Small intestine (tissue), 7 donors: ENCODE measurements at regions not wholly inside any gene's neighbourhood (a gene's known extent, or its start where the extent isn't known, plus 50 kb on each side); places are given as distances from the start of the nearest gene placed in this dataset.
A peak's percentile ranks its signal among the peaks of the same experiment; 100 is the strongest.

Experiments used
- DNase-seq, 2 donors: peaks; one replicate each; pipeline versions ENCODE4 v3.0.0 to v3.0.0-alpha.2; 2013
- FAIRE-seq: peaks from 2 replicates; lab custom pipeline; 2012; peaks lifted over from hg19 to GRCh38; lab: Jason Lieb, UNC
- H3K27ac ChIP-seq, 3 donors: one replicate each; pipeline ENCODE4 v1.5.1; 2013; ENCODE audit warnings: low read length in 2 of 3, mild to moderate bottlenecking in 2 of 3, control low read depth in 1 of 3, inconsistent platforms in 1 of 3, low read depth in 1 of 3, moderate library complexity in 1 of 3
- H3K27me3 ChIP-seq, 3 donors: one replicate each; pipeline ENCODE4 v1.6.1; 2013; ENCODE audit warnings: low read length in 3 of 3, inconsistent platforms in 1 of 3; ENCODE audit not compliant: control insufficient read depth in 3 of 3, insufficient read depth in 3 of 3
- H3K36me3 ChIP-seq, 3 donors: one replicate each; pipeline ENCODE4 v1.6.1; 2013; ENCODE audit warnings: low read length in 3 of 3, inconsistent platforms in 1 of 3, low read depth in 1 of 3, mild to moderate bottlenecking in 1 of 3, moderate library complexity in 1 of 3; ENCODE audit not compliant: control insufficient read depth in 3 of 3, insufficient read depth in 2 of 3
- H3K4me1 ChIP-seq, 3 donors: one replicate each; pipeline ENCODE4 v1.6.1; 2013; ENCODE audit warnings: low read length in 2 of 3, inconsistent platforms in 1 of 3, low read depth in 1 of 3, mild to moderate bottlenecking in 1 of 3, moderate library complexity in 1 of 3; ENCODE audit not compliant: control insufficient read depth in 3 of 3, insufficient read depth in 2 of 3
- H3K4me3 ChIP-seq, 3 donors: one replicate each; pipeline ENCODE4 v1.5.1; 2013; ENCODE audit warnings: low read length in 3 of 3, control low read depth in 1 of 3, inconsistent platforms in 1 of 3, low read depth in 1 of 3, mild to moderate bottlenecking in 1 of 3, moderate library complexity in 1 of 3
- H3K9me3 ChIP-seq, 2 donors: one replicate each; pipeline ENCODE4 v1.6.1; 2013; ENCODE audit warnings: low read depth in 1 of 2, low read length in 1 of 2; ENCODE audit not compliant: control insufficient read depth in 2 of 2, insufficient read depth in 1 of 2
- WGBS, 3 donors: extraction: QIAGEN DNeasy Blood & Tissue Kit; methylation state at CpG; one replicate each; pipeline ENCODE4 v1.1.7; 2013; 5-methylcytosine and 5-hydroxymethylcytosine counted together
- donor health status: healthy with polysubstance abuse.
- donor health status: control.
- donor health status: control.
- donor health status: Bipolar disorder and iron deficiency.
- donor health status: healthy.

DNA sequence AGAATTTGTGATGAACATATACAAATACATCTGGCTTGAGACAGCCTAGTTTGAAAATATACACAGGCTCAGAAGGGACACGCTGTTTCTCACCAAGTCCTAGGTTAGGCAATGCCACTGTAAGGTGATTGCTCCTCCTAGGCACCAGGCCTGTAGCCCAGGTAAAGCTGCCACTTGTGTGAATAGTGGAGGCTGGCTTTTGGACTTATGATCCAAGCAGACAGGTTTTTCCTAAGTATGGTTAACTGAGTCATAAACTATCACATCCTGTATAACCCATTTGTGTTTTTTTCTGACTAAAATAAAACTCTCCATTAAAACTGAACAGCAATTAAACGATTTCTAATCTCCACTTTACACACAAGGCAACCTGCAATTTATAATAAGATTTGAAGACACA, 81.0 kb downstream of the SEMA4F start:
- H3K27ac ChIP-seq: no peak overlapping the region
- no peak overlapping the region for H3K4me3 ChIP-seq
- WGBS, 3 donors: 46 to 51% (median 50%) methylated on average over 2 of the region's 2 CpGs
- no peaks in the 10 kb centered on the region for H3K4me1 ChIP-seq
- FAIRE-seq (no peak), DNase-seq (no peak)
- no peaks in the 10 kb centered on the region for H3K36me3 ChIP-seq
- peaks cover 0 to 4% (median 4%) of the 10 kb centered on the region in 3 donors for H3K27me3 ChIP-seq
- peaks cover 0 to 4% of the 10 kb centered on the region in 2 donors for H3K9me3 ChIP-seq

DNA sequence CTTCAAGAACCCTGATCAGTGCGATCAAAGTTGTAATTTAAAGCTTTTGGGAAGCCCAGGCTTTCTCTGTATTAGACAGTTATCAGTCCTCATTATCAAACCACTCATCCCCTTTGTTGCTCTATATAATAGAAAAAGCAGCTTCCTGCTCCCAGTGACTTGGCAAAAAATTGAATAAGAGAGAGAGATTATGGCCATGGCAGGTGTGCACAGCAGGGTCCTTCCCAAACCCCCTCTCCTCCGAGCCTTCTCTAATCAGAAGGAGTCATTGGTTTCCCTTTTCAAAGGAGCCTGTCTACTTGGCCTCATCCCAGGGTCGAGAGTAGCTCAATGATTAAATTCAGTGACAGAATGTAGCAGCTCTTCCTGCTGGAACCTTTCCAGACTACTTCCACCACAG, 81.5 kb downstream of the SEMA4F start:
- Histone ChIP-seq H3K4me3 (no peak overlapping the region), H3K27ac (no peak overlapping the region)
- WGBS, 3 donors: 28 to 39% (median 29%) methylated on average over 3 of the region's 3 CpGs

DNA sequence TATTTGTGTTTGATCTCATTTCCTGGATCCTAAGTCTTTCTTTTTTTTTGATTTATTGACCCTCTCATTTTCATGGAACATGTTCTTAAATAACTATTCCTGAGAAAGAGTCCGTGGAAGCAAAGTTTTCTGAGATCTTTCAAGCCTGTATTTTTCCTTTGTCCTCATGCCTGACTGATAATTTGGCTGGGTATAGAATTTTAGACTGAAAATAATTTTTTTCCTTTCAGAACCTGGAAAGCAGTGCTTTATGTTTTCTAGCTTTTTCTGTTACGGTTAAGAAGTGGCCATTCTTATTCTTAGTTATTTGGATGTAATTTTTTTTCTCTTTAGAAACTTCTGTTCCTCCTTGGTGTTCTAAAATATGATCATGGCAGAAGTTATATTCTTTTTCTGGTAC, 82.5 kb downstream of the SEMA4F start:
- DNase-seq: no peak
- no peak overlapping the region for H3K27ac ChIP-seq
- H3K4me3 ChIP-seq: no peak overlapping the region
- peaks cover 0 to 8% (median 0%) of the 10 kb centered on the region in 3 donors for H3K27me3 ChIP-seq
- 65 to 86% (median 76%) methylated on average over 2 of the region's 2 CpGs for WGBS, 3 donors
- no peaks in the 10 kb centered on the region for H3K36me3 ChIP-seq
- no peaks in the 10 kb centered on the region for H3K9me3 ChIP-seq
- H3K4me1 ChIP-seq: peaks cover 0 to 8% (median 0%) of the 10 kb centered on the region in 3 donors
- FAIRE-seq: no peak

More for the DNA sequence above, 81.5 kb downstream of the SEMA4F start:
- peaks cover 0 to 7% (median 3%) of the 10 kb centered on the region in 3 donors for H3K27me3 ChIP-seq
- H3K9me3 ChIP-seq: peaks cover 0 to 3% of the 10 kb centered on the region in 2 donors
- no peaks in the 10 kb centered on the region for H3K36me3 ChIP-seq
- DNase-seq (no peak), FAIRE-seq (no peak)
- peaks cover 0 to 2% (median 0%) of the 10 kb centered on the region in 3 donors for H3K4me1 ChIP-seq

DNA sequence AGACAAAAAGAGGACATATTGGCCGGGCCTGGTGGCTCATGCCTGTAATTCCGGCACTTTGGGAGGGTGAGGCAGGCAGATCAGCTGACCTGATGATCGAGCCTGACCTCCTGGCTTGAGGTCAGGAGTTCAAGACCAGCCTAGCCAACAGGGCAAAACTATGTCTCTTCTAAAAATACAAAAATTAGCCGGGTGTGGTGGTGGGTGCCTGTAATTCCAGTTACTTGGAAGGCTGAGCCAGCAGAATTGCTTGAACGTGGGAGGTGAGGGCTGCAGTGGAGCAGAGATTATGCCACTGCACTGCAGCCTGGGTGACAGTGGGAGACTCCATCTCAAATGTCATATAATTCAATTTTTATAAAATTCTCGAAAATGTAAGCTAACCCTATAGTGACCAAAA, 84.5 kb downstream of the SEMA4F start:
- WGBS, 3 donors: 51 to 70% (median 59%) methylated on average over 6 of the region's 6 CpGs
- no peaks in the 10 kb centered on the region for H3K9me3 ChIP-seq
- no peaks in the 10 kb centered on the region for H3K36me3 ChIP-seq
- no peak for FAIRE-seq
- no peak for DNase-seq
- no peak overlapping the region for H3K27ac ChIP-seq
- peaks cover 0 to 10% (median 0%) of the 10 kb centered on the region in 3 donors for H3K27me3 ChIP-seq
- H3K4me1 ChIP-seq: peaks cover 0 to 8% (median 0%) of the 10 kb centered on the region in 3 donors
- no peak overlapping the region for H3K4me3 ChIP-seq

DNA sequence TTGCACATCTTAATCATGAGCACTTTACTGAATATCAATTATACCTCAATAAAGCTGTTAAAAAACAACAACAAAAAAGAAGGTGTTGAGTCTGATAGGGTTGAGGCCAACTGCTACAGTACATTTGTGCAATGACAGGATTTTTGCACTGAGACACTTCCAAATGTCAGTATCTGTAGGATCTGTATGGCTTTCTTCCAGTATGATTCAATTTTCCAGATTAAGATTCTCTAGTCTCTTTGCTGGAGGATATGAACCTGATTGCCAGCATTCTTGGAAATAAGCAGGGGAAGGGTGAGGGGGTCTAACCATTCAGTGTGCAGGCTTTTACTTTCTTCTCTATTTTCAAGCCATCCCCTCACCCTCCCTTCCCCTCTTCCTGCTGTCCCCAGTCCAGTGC, 85.1 kb downstream of the SEMA4F start:
- H3K9me3 ChIP-seq: no peaks in the 10 kb centered on the region
- peaks cover 0 to 10% (median 0%) of the 10 kb centered on the region in 3 donors for H3K27me3 ChIP-seq
- DNase-seq (no peak), FAIRE-seq (no peak)
- no peak overlapping the region for H3K27ac ChIP-seq
- H3K36me3 ChIP-seq: no peaks in the 10 kb centered on the region
- peaks cover 0 to 8% (median 0%) of the 10 kb centered on the region in 3 donors for H3K4me1 ChIP-seq
- no peak overlapping the region for H3K4me3 ChIP-seq

DNA sequence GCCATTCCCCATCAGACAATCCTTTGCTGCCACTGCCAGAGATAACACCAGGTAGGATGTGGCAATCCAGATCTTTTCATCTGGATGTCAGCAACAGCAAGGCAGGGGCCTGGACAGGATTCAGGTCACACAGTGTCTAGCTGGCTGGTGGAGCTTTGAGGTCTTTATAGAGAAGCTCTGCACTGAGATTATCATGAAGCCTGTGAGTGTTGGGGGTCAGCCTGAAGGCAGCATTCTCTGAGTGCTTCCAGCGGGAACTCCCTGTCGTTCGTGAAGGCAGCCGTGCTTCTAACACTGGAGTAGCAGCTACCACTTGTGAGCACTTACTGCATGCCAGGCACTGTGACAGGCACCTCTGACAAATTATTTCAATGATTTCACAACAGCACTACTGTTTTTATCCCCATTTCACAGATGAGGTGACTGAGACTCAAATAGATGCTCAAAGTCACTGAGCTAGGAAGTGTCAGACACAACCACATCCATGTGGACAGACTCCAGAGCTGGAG, 85.7 kb downstream of the SEMA4F start:
- FAIRE-seq: no peak
- H3K4me1 ChIP-seq: peaks cover 0 to 8% (median 0%) of the 10 kb centered on the region in 3 donors
- H3K27me3 ChIP-seq: peaks cover 0 to 13% (median 0%) of the 10 kb centered on the region in 3 donors
- H3K36me3 ChIP-seq: no peaks in the 10 kb centered on the region
- no peak overlapping the region for H3K27ac ChIP-seq
- H3K4me3 ChIP-seq: no peak overlapping the region
- DNase-seq: no peak
- WGBS, 3 donors: 78 to 89% (median 87%) methylated on average over 4 of the region's 4 CpGs
- no peaks in the 10 kb centered on the region for H3K9me3 ChIP-seq

DNA sequence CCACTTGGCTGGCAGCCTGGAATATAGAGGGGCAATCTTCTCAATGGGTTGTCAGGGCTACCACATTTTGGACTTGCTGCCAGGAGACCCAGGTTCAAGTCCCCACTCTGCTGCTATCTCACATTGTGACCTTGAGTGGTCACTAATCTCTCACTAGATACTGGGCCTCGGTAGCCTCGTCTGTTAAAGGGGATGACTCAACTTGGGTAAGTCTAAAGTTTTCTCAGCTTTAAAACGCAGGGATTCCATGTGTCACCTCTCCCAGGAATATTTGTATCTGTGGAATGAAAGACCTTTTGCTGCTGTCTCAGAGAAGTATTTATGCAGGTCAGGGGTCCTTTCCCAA, 86.3 kb downstream of the SEMA4F start:
- WGBS, 3 donors: 18 to 72% (median 46%) methylated on average over 3 of the region's 3 CpGs
- FAIRE-seq: no peak
- H3K4me1 ChIP-seq: peaks cover 0 to 8% (median 0%) of the 10 kb centered on the region in 3 donors

DNA sequence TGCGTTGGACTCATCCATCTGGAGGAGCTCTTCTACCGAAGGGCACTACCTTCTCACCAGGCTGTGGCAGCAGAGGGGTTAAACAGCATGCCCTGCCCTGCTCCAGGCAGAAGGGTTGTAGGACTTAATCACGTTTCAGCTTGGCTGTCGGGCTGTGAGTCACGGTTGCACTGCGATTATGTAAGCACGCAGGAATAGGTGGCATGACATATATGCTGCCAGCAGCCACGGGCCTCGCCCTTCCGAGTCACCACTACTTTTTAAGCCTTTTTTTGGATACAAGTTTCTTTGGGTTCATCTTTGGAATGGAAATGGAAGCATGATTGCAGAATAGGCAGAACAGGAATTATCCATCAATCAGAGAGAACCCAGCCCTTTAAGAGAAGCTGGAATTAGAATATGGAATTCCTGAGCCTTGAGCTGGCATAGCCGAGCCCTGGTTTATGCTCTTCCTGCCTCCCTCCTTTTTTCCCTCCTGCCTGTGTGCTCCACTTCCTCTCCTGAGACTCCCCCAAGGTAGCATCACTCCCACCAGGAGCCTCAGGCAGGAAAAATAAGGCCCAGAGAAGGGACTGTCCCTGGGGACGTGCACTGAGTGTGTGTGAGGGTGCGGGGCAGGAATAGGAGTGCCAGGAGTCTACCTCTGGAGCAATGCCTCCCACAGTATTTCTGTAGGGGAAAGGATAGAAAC, 86.8 kb downstream of the SEMA4F start:
- DNase-seq (peak; percentile 63 to 82), FAIRE-seq (no peak)
- Histone ChIP-seq H3K4me3 (no peak overlapping the region), H3K27ac (no peak overlapping the region), H3K4me1 (peaks cover 0 to 8% (median 0%) of the 10 kb centered on the region in 3 donors), H3K27me3 (peaks cover 0 to 13% (median 0%) of the 10 kb centered on the region in 3 donors), H3K9me3 (no peaks in the 10 kb centered on the region), H3K36me3 (no peaks in the 10 kb centered on the region)
- 22 to 40% (median 34%) methylated on average over 13 of the region's 13 CpGs for WGBS, 3 donors

More for the DNA sequence above, 86.3 kb downstream of the SEMA4F start:
- Histone ChIP-seq H3K27ac (no peak overlapping the region), H3K36me3 (no peaks in the 10 kb centered on the region), H3K9me3 (no peaks in the 10 kb centered on the region), H3K27me3 (peaks cover 0 to 13% (median 0%) of the 10 kb centered on the region in 3 donors), H3K4me3 (no peak overlapping the region)
- DNase-seq: no peak
